SHP77 (cell line): ENCODE measurements at regions not wholly inside any gene's neighbourhood (a gene's known extent, or its start where the extent isn't known, plus 50 kb on each side); places are given as distances from the start of the nearest gene placed in this dataset.
"Not testable (repeated sequence)": the region's sequence is repeated elsewhere in the genome, so short reads cannot be mapped to it uniquely, and the experiment has no call there.

Experiments used
- DNase-seq, 2 experiments: peaks; one replicate each; lab custom pipeline; 2025; lab: John Stamatoyannopoulos, UW

DNA sequence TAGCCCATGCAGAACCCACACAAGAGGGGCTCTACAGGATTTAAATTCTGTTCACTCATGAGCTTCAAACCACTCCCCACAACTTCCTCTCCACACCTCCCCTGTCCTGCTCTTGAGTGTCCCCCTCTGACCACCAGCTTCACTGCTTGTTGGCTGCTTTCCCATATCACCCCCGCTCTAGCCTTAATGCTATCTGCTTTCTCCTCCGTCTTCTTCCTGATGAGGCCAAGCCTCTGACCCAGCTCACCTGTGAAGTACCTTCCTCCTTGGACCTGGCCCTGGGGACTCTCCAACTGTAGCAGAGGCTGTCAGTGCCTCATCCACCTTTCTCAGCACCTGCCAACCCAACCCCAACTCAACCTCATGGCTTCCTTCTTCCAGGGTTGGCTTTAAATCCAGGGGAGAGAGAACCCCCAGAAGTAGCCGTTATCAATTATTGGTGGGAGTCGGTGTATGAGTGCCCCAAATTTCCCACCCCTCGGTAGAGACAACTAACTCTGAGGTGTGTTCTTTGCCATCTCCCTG lies 174.8 kb downstream of the MINAR1 start:
- DNase-seq = no peak

DNA sequence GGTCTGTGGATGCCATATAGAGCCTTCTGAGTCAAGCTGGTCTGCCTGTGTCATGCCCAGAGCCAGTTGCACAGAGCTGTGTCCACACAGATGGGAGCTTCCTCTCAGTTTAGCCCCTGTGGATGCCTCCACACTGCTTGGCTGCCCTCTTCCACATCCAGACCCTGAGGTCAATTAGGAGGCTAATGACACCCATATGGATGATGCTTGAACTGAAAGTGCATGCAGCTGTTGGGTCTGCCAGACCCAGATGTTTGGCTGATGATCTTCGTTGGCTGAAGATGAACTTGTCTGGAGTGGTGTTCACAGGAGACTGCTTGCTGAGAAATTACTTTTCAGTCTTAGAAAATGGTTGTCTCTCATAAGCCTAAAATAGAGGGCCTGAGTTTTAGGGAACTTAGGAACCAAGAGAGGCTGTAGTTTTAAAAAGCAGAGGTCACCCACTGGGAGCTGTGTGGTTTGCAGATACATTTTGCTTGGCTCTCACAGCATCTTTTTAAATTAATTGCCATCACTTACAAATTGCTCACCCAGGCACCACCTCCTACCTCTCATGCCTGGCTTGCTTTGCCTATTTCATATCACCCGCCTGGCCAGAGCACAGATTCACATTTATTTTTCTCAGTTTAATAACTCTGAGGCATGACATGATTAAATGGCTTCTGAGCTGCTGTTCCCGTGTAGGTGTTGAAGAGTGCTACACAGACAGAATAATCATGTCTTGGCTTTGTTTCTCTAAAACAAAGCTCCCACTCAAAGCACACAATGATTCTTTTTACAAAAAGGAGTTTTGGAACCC lies 176.1 kb downstream of the MINAR1 start:
- DNase-seq = no peak

DNA sequence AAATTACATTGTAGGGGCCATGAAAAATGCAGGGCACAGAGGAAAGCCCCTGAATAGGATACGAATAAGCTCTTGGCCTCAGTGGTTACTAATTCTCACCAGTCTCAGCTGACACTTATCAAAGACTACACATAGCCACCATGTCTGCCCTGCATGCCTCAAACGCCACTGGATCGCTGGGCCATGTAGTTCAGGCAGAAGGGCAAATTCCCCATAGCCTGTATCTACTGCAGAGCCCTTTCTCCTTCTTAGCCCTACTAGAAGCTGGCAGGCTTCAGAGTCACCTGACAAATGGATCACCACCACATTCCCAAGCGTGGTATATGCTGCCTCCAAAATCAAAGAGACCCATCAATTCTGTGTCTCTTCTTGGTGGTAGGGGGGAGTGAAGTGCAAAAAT lies 177.4 kb downstream of the MINAR1 start:
- no peak for DNase-seq

DNA sequence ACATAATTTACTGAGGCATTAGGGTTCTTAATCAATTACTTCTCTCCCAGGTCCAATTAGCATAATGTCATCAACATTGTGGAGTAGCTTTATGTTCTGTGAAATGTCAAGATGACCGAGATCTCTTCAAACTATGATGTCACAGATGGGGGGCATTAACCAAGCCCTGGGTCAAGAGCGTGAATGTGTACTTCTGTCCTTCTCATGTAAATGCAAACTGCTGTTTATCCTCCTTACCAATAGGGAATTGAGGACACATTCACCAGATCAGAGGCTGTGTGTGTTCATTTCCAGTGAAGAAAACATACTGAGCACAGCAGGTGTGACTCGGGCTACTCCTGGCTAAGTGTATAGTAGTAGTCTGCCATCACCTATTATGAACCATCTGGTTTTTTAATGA lies 177.9 kb downstream of the MINAR1 start:
- no peak for DNase-seq

DNA sequence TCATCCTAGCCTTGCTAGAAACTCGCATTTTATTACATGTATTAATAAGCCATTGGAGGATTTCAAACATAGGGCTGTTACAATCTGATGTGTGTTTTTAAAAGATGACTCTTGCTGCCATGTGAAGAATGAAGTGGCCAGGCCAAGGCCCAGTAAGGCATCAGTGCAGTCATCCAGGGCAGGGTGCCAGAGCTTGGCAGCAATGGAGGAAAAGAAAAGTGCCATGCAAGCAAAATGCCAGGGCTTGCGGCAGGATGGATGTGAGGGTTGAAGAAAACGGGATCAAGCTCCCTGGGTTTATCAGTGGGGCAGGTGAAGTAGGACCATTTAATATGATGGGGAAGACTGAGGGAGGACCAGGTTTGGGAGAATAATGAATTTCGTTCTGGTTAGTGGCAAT lies 183.6 kb downstream of the MINAR1 start:
- no peak for DNase-seq

DNA sequence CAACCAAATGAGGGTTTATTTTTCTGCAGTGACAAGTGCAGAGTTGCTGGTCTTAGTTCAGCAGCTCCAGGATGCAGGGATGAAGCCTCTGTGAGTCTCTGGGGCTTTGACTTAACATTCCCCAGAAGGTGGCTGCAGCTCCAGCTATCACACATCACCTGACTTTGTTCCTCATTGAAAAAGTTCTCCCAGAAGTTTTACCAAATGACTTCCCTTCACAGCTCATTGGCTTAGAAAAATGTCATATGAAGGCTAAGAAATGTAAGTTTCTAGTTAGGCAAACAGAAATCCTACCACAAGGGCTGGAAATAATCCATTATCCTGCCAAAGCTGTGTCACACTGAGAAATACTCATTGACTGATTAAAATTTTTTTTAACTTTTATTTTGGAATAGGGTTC lies 184.9 kb downstream of the MINAR1 start:
- DNase-seq = no peak

DNA sequence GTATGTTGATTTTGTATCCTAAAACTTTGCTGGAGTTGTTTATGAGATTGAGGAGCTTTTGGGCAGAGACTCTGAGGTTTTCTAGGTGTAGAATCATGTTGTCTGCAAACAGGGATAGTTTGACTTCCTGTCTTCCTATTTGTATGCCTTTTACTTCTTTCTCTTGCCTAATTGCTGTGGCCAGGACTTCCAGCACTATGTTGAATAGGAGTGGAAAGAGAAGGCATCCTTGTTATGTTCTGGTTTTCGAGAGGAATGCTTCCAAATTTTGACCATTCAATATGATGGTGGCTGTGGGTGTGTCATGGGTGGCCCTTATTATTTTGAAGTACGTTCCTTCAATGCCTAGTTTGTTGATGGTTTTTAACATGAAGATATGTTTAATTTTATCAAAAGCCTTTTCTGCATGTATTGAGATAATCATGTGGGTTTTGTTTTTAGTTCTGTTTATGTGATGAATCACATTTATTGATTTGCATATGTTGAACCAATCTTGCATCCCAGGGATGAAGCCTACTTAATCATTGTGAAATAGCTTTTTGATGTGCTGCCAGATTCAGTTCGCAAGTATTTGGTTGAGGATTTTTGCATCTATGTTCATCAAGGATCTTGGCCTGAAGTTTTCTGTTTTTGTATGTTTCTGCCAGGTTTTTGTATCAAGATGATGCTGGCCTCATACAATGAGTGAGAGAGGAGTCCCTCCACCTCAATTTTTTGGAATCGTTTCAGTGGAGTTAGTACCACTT lies 188.1 kb downstream of the MINAR1 start:
- no peak for DNase-seq

DNA sequence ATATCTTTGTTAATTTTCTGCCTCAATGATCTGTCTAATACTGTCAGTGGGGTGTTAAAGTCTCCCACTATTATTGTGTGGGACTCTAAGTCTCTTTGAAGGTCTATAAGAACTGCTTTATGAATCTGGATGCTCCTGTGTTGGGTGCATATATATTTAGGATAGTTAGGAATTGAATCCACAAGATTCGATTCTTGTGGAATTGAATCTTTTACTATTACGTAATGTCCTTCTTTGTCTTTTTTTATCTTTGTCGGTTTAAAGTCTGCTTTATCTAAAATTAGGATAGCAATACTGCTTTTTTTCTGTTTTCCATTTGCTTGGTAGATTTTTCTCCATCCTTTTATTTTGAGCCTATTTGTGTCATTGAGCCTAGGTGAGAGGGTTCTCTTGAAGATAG lies 189.7 kb downstream of the MINAR1 start:
- DNase-seq = not testable (repeated sequence)

DNA sequence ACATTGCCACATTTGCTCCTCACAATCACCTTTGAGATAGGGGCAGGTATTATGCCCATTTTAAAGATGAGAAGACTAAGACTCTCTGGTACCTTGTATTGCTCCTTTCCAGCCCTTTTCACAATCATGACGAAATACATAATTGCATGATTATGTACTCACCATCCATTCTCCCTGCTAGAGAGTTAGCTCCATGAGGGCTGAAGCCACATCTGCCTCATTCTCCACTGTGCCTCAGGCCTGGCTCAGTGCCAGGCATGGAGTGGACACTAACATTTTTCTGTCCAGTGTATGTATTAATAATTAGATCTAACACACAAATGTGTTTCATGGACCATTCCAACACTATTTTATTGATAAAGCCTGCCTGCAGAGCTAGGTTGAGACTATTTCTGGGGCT lies 191.4 kb downstream of the MINAR1 start:
- no peak for DNase-seq

DNA sequence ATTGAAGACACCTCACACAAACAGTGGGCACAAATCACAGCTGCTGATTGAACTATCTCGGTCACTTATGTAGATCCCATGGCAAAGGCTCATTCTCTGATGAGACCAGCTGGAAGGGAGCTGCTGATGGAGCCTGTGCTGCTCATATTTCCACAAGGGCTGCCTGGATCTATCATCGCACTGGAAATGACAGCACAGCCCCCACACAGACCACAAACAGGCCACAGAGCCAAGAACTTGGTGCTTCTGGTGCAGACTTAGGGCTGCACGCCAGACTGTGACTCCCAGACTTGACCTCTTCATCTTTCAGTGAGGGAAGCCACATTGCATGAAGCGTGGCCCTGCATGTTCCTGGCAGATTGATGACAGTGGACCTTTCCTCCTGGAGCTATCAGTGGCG lies 197.6 kb downstream of the MINAR1 start:
- DNase-seq = no peak

DNA sequence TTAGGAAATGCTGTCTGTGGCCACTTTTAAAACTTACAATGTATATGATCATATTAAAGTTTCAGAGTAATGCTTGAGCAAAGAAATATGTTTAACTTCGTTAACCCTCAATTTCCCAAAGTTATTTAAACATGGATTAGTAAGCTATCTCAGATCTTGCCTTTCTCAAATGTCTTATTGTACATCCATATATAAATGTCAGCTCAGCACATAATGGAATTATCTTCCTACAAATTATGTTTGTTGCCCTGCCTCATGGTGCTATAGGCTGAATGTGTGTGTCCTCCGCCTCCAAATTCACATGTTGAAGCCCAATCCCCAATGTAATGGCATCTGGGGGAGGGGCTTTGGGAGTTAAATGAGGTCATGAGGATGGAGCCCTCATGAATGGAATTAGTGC lies 200.3 kb downstream of the MINAR1 start:
- no peak for DNase-seq

DNA sequence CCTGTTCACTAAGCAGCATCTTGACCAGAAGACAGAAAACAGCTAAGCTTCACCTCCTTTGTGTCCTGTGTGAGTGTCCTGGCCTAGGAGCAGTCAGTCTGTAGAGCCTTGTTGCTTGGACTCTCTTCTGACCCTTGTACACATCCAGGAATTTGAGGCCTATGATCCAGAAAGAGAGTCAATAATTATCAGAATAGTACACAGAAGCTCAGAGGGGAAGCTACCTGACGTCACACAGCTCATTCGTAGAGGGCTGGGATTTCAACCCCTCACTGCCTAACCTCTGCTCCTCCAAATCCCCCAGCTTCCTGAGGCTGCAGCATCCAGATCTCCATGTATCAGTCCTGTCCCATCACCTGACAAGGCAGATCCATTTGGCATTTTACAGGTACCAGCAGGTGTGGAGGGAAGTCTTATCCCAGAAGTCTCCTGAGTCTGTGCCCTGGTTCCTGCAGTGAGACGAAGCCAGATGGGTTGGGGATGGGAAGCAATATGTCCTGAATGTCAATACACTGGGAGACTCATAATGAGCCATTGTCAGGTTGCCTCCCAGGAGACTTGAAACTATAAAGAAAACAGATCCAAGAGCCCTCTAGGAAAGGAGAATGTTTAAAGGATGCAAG lies 203.1 kb downstream of the MINAR1 start:
- no peak for DNase-seq

DNA sequence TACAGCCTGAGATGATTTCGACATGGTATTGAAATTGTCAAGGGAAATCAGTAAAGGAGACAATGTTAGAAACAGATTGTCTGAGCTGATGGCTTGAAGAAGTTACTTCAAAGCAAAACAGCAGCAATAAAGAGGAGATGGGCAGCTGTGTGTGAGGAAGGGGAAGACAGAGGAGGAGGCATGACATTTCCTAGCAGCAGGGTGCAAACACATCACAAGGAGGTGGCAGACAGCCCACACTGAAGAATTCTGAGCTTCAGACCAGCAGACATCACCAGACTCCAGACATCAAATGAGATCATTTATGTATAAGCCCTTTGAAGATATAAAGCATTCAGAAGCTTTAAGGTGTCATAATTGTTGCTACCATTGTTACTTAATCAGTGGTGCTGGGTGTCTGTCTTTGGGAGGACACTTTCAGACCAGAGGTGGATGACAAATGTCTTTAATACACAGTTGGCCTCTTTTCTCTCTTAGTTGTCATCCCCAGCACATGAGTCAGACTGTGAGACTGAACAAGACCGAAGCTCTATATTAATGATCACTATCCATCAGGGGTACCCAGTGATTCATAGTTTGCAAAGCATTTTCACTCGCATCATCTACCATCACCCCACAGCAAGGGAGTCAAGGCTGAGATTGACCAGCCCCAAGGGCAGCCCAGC lies 203.9 kb downstream of the MINAR1 start:
- no peak for DNase-seq

DNA sequence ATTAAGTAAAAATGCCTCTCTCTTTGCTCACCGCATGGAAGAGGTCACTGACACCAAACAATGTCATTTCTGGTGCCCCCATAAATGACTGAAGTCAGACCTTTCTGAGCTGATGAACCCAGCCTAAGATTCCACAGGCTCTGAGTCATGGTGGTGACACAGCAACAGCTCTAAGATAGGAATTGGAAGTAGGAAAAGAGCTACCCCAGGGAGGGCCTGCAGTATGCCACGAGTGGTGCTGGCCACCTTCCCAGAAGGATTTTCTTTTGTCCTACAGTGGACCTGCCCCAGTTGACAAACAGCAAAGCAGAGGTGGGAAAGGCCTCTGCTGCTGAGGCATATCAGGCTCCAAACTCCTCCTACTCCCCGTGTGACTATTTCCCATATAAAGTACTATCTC lies 208.1 kb downstream of the MINAR1 start:
- DNase-seq = no peak

DNA sequence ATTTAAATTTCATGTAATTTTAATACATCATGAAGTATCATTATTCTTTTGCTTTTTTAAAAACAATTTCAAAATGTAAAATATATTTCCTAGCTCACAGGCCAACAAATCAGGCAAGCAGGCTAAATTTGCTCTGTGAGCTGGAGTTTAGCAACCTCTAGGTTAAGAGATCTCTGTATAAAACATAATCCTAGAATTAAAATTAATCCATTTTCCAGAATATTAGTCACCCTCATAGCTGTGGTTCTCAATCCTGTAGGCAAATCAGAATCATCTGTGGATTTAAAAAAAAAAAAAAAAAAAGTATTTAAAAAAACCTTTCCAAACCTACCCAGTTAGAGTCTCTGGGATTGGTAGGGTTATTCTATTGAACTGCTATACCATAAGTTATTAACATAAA lies 209.7 kb downstream of the MINAR1 start:
- no peak for DNase-seq

DNA sequence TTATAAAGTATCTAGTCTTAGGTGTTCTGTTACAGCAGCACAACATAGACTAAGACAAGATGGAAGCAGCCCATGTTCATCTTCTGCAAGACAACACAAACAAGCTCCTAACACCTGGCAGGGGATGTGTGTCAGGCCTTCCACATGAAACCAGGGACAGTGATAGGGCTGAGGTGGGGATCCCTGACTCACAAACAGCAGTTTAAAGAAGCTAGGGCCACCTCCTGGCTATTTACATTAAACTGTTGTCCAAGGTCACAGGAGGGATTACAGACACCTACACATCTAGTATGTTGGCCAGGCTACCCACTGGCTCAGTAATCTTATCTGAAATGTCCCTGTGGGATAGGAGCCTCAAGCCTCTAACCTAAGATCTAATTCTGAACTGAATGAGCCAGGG lies 211.3 kb downstream of the MINAR1 start:
- no peak for DNase-seq

DNA sequence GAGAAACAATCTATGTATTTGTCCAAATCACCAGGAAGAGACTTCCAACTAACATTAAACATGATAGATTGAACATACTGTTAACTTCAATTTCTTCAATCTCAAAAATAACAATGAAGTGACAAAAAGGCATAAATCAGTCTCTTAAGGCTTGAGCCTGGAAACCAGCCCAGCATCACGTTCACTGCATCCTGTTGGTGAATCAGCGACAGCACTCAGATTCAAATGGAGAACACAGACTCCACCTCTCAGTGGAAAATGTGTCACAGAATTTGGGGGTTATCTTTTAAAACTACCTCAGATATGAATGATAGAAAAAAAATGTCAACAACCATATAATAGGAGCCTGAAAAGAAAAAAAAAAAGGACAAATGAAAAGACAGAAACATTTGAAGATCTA lies 212.0 kb downstream of the MINAR1 start:
- DNase-seq = no peak

DNA sequence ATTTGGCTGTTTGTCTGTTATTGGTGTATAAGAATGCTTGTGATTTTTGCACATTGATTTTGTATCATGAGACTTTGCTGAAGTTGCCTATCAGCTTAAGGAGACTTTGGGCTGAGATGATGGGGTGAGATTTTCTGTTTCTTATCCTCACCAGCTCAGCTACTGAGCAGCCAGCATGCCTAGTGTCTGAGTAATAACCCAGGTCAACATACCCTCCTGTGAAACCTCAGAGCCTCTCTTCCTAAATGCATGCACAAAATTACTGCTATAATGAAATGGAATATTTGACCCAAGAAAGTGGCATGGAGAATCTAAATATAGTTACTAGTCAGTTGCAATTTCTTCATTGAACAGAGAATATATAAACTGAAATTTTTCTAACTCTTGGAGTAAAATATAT lies 220.8 kb downstream of the MINAR1 start:
- not testable (repeated sequence) for DNase-seq

DNA sequence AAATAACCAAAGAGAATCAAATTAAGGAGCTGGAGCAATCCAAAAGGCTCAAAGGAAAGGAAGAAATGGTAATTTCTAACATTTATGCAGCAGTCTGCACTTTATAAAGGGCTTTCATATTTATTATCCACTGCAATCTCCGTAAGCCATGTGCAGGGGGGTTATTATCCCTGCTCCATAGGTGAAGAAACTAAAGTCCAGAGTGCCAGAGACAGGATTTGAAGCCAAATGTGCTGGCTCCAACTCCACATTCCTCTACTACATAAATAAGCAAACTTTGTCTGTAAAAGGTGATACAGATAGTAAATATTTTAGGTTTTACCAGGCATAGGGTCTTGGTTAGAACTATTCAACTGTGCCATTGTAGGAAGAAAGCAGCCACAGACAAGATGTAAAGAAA lies 221.4 kb downstream of the MINAR1 start:
- DNase-seq = no peak

DNA sequence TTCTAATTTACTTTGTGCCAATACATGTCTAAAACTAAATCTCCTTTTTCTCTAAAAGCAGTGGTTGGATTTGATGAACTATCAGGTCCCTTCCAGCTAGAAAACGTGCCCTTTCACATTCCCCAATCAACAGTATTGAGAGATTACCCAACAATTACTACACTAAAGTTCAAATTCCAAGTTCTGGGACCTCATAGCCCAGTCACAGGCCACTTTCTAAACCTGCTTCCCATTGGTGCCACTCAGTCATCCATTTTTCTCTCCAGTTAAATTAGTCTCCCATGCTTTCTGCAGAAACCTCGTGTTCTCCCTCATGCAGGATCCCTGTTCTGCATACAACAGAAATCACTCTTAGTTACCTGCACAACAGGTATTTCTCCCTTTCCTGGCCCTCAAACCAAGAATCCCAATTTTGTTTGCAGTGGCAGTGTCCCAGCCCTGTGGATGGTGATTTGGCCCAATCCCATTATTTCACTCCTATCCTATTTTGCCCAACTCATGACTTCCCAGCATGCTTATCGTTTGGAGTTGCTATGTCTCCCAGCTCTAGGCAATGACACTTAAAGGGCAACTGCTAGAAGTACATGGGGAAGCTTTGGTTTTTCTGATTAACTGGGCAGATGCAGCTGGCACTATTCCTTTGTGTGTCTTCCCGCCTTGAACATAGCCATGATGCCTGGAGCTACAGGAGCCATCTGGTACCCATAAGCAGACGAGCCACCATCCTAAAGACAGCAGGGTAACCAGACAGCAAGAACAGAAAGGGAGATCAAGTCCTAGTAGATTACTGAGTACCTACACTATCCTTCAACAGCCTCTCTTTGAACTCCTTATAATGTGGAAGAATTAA lies 224.2 kb downstream of the MINAR1 start:
- no peak for DNase-seq

DNA sequence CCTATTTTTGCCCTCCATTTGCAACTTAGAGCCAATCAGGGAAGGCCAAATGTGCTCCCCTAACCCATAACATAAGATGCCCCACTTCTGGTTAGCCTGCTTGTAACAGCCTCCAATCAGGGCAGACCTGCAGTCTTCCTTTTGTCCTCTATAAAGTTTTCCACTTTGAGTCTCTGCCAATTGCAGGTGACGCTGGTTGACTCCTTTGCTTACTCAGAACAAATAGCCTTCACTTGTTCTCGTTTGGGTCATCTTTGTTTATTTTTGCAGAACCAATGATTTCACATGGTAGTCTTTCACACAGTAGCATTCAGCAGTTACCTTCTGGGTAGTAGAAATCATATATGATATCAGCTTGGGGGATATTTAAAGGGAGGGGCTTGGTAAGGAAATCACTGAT lies 225.6 kb downstream of the MINAR1 start:
- DNase-seq = no peak
